B cell (primary cell): ENCODE measurements at regions not wholly inside any gene's neighbourhood (a gene's known extent, or its start where the extent isn't known, plus 50 kb on each side); places are given as distances from the start of the nearest gene placed in this dataset.

Experiments used
- ATAC-seq: fragments of 200-7000 bp; cut with Tn5 transposase; one replicate; pipeline ENCODE4 v1.10.0; 2021; ENCODE audit warnings: low read depth, mild to moderate bottlenecking, moderate number of reproducible peaks, moderate library complexity
- CTCF ChIA-PET: fragments of 350-600 bp; sonication (Branson Sonifier 250); formaldehyde crosslinking; loops from one replicate; lab custom pipeline; 2021; ENCODE audit warnings: antibody characterized with exemption, inconsistent platforms; lab: Charles Lee
- POLR2A ChIA-PET: fragments of 350-600 bp; sonication (Branson Sonifier 250); formaldehyde crosslinking; loops from one replicate; lab custom pipeline; 2021; ENCODE audit warnings: antibody characterized with exemption; lab: Charles Lee
- DNase-seq: peaks from one replicate; pipeline ENCODE4 v3.0.0; 2013
- H2AFZ ChIP-seq: 2 replicates; pipeline ENCODE4 v1.6.1; 2012; ENCODE audit warnings: mild to moderate bottlenecking, low read depth, low read length; ENCODE audit not compliant: insufficient read depth, poor library complexity, severe bottlenecking
- H3K27ac ChIP-seq, 2 donors: 1 replicate in 1 of 2; 2 replicates in 1 of 2; pipeline ENCODE4 v1.5.1; 2012 to 2013; ENCODE audit warnings: low read length in 2 of 2, mild to moderate bottlenecking in 2 of 2, moderate library complexity in 1 of 2
- H3K27me3 ChIP-seq, 4 experiments: fragments of 200-600 bp in 1 of 4; sonication (generic) in 1 of 4; replicated peaks in 1 of 4; 1 replicate in 2 of 4; 2 replicates in 2 of 4; pipeline versions ENCODE4 v1.6.1 to v1.7.0; 2013 to 2016; ENCODE audit warnings: low read length in 3 of 4, mild to moderate bottlenecking in 2 of 4, mixed read lengths in 1 of 4, moderate library complexity in 1 of 4; ENCODE audit not compliant: insufficient read depth in 4 of 4, control insufficient read depth in 3 of 4; ENCODE audit errors: control extremely low read depth in 1 of 4
- H3K36me3 ChIP-seq, 2 experiments: replicated peaks in 1 of 2; 1 replicate in 1 of 2; 2 replicates in 1 of 2; pipeline versions ENCODE4 v1.6.1 to v1.7.1; 2013; ENCODE audit warnings: low read length in 1 of 2; ENCODE audit not compliant: insufficient read depth in 2 of 2, control insufficient read depth in 1 of 2; ENCODE audit errors: control extremely low read depth in 1 of 2, extremely low read depth in 1 of 2
- H3K4me1 ChIP-seq, 2 donors: fragments of 200-600 bp in 1 of 2; sonication (generic) in 1 of 2; 1 replicate in 1 of 2; 2 replicates in 1 of 2; pipeline versions ENCODE4 v1.5.1 to v1.6.1; 2013 to 2017; ENCODE audit warnings: low read length in 2 of 2; ENCODE audit not compliant: control insufficient read depth in 2 of 2, insufficient read depth in 2 of 2
- H3K4me2 ChIP-seq: replicated peaks from 2 replicates; pipeline ENCODE3; 2012; ENCODE audit warnings: mild to moderate bottlenecking, low read depth, low read length; ENCODE audit not compliant: poor library complexity, severe bottlenecking
- H3K4me3 ChIP-seq, 5 experiments: fragments of 200-600 bp in 1 of 5; sonication (generic) in 1 of 5; 1 replicate in 3 of 5; 2 replicates in 2 of 5; pipeline versions ENCODE4 v1.5.1 to v1.7.0; 2011 to 2016; ENCODE audit warnings: low read length in 4 of 5, mild to moderate bottlenecking in 4 of 5, low read depth in 2 of 5, control low read depth in 1 of 5, moderate library complexity in 1 of 5; ENCODE audit not compliant: insufficient read depth in 1 of 5; ENCODE audit errors: control extremely low read depth in 1 of 5, extremely low read depth in 1 of 5
- H3K79me2 ChIP-seq: fragments of 200-600 bp; sonication (generic); one replicate; pipeline ENCODE4 v1.6.0; 2016; ENCODE audit warnings: low read length; ENCODE audit not compliant: control insufficient read depth, insufficient read depth
- H3K9ac ChIP-seq: fragments of 200-600 bp; sonication (generic); 2 replicates; pipeline ENCODE4 v1.6.1; 2017; ENCODE audit warnings: mild to moderate bottlenecking, low read length, moderate library complexity
- H3K9me3 ChIP-seq, 3 donors: one replicate each; pipeline versions ENCODE4 v1.6.1 to v1.7.1; 2013; ENCODE audit warnings: low read length in 2 of 3; ENCODE audit not compliant: control insufficient read depth in 2 of 3, insufficient read depth in 1 of 3; ENCODE audit errors: control extremely low read depth in 1 of 3
- H4K20me1 ChIP-seq: 2 replicates; pipeline ENCODE4 v1.6.0; 2012; ENCODE audit warnings: mild to moderate bottlenecking, low read length; ENCODE audit not compliant: insufficient read depth, control insufficient read depth, poor library complexity, severe bottlenecking
- H3K27ac Mint-ChIP-seq: one replicate; pipeline ENCODE4 v1.8.0; 2021; ENCODE audit warnings: mixed read lengths
- H3K27me3 Mint-ChIP-seq: one replicate; pipeline ENCODE4 v1.8.0; 2021; ENCODE audit warnings: mixed read lengths
- H3K4me1 Mint-ChIP-seq: one replicate; pipeline ENCODE4 v1.8.0; 2021; ENCODE audit warnings: mixed read lengths
- H3K4me3 Mint-ChIP-seq: one replicate; pipeline ENCODE4 v1.8.0; 2021; ENCODE audit warnings: mixed read lengths
- H3K9me3 Mint-ChIP-seq: one replicate; pipeline ENCODE4 v1.8.0; 2022; ENCODE audit warnings: mixed read lengths; ENCODE audit not compliant: insufficient read depth
- EZH2 ChIP-seq: IDR thresholded peaks from 2 replicates; pipeline ENCODE4 v1.6.1; 2012; ENCODE audit warnings: borderline replicate concordance, low read depth, mild to moderate bottlenecking, moderate library complexity, low read length; ENCODE audit not compliant: insufficient read depth, poor library complexity, severe bottlenecking
- WGBS: methylation state at CpG from one replicate; pipeline ENCODE4 v1.1.5; 2013; ENCODE audit warnings: missing lambda C conversion rate; ENCODE audit not compliant: insufficient coverage; 5-methylcytosine and 5-hydroxymethylcytosine counted together
- intact Hi-C: fragments of 100-400 bp; cut with micrococcal nuclease; formaldehyde crosslinking; loops from one replicate; pipeline ENCODE4 v1.10.0; 2022
- TF ChIP-seq, protein P1 (sequence below): fragments of 200-600 bp; IDR thresholded peaks from one replicate; pipeline ENCODE4 v1.8.0; 2022; ENCODE audit warnings: antibody characterized with exemption, mild to moderate bottlenecking

DNA sequence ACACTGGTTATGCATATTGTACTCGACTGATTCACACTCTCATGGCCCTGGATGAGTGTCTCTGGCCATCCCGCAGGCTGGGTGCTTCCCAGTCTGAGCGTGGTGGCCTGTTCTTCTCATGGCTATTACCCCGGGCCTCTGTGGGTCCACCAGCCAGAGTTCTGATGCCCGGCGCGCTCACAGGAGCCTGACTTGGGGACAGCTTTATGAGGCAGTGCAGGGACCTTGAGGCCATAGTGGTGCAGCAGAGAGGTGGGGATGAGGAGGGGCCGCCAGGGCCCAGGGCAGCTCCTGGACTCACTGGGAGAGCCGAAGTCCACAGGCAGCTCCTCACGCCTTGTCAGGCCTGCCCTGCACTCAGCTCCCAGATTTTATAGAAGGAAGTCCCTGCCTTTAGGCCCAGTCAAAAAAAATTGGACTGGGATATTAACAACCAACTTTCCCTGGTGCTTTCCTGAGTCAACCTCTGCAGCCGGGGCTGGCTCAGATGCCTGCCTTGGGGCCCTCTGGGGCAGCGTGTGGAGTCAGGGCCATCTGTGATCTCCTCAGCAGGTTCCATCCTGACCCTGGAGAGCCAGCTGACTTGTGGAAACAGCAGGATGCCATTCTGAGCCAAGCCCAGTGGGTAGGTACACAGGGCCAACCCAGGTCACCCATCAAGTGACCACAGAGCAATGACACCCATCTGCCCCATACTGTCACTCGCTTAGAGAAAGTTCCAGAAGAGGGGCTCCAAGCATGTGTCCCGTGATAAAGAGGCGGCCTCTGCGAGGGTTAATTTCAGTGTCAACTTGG lies 89.4 kb upstream of the DIO3 start:
- Histone ChIP-seq H2AFZ (no peak overlapping the region), H3K79me2 (no peaks in the 10 kb centered on the region), H3K4me3 (no peak overlapping the region), H3K27ac (no peak overlapping the region), H3K4me1 (no peaks in the 10 kb centered on the region), H3K4me2 (no peak overlapping the region), H4K20me1 (no peaks in the 10 kb centered on the region), H3K27me3 (no peaks in the 10 kb centered on the region), H3K9ac (no peak overlapping the region), H3K36me3 (no peaks in the 10 kb centered on the region), H3K9me3 (peaks cover 0 to 23% (median 0%) of the 10 kb centered on the region in 3 donors)
- intact Hi-C loops, result no loop called here
- 88% methylated on average over 16 of the region's 16 CpGs for WGBS
- Mint-ChIP-seq H3K4me1 (no peaks in the 10 kb centered on the region), H3K9me3 (peaks cover 2% of the 10 kb centered on the region), H3K27ac (no peak overlapping the region), H3K27me3 (peaks cover 3% of the 10 kb centered on the region), H3K4me3 (no peak overlapping the region)
- CTCF ChIA-PET, result no interaction called here
- no peak for ATAC-seq
- TF ChIP-seq EZH2, result no peak
- TF ChIP-seq, protein P1, sequence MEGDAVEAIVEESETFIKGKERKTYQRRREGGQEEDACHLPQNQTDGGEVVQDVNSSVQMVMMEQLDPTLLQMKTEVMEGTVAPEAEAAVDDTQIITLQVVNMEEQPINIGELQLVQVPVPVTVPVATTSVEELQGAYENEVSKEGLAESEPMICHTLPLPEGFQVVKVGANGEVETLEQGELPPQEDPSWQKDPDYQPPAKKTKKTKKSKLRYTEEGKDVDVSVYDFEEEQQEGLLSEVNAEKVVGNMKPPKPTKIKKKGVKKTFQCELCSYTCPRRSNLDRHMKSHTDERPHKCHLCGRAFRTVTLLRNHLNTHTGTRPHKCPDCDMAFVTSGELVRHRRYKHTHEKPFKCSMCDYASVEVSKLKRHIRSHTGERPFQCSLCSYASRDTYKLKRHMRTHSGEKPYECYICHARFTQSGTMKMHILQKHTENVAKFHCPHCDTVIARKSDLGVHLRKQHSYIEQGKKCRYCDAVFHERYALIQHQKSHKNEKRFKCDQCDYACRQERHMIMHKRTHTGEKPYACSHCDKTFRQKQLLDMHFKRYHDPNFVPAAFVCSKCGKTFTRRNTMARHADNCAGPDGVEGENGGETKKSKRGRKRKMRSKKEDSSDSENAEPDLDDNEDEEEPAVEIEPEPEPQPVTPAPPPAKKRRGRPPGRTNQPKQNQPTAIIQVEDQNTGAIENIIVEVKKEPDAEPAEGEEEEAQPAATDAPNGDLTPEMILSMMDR, result no peak
- POLR2A ChIA-PET, result no interaction called here
- DNase-seq, result no peak

DNA sequence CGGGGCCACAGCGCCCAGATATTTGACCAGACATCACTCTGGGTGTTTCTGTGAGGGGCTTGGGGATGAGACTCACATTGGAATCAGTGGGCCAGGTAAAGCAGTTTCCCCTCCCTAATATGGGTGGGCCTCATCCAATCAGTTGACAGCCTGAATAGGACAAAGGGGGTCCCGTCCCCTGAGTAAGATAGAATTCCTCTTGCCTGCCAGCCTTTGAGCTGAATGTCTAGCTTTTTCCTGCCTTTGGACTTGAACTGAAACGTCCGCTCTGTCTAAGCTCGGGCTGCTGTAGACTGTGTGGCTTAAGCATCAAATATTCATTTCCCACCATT lies 88.8 kb upstream of the DIO3 start:
- no peak for TF ChIP-seq EZH2
- TF ChIP-seq, protein P1, result no peak
- no peak overlapping the region for H3K4me2 ChIP-seq
- H3K27me3 Mint-ChIP-seq, result no peaks in the 10 kb centered on the region
- no peaks in the 10 kb centered on the region for H3K4me1 ChIP-seq
- H3K4me3 ChIP-seq, result no peak overlapping the region
- no peaks in the 10 kb centered on the region for H3K4me1 Mint-ChIP-seq
- H2AFZ ChIP-seq, result no peak overlapping the region
- no peak overlapping the region for H3K4me3 Mint-ChIP-seq
- no peak overlapping the region for H3K27ac ChIP-seq
- no peaks in the 10 kb centered on the region for H4K20me1 ChIP-seq
- ChIA-PET POLR2A (no interaction called here), CTCF (no interaction called here)
- H3K9me3 Mint-ChIP-seq, result peaks cover 2% of the 10 kb centered on the region
- intact Hi-C loops, result no loop called here
- ATAC-seq (no peak), DNase-seq (no peak)
- H3K27me3 ChIP-seq, result no peaks in the 10 kb centered on the region
- H3K9ac ChIP-seq, result no peak overlapping the region
- 87% methylated on average over 6 of the region's 6 CpGs for WGBS
- H3K36me3 ChIP-seq, result no peaks in the 10 kb centered on the region
- H3K79me2 ChIP-seq, result no peaks in the 10 kb centered on the region
- peaks cover 0 to 23% (median 0%) of the 10 kb centered on the region in 3 donors for H3K9me3 ChIP-seq
- no peak overlapping the region for H3K27ac Mint-ChIP-seq
